ENCODE measurements at regions not wholly inside any gene's neighbourhood (a gene's known extent, or its start where the extent isn't known, plus 50 kb on each side); places are given as distances from the start of the nearest gene placed in this dataset.
"Not testable (repeated sequence)": the region's sequence is repeated elsewhere in the genome, so short reads cannot be mapped to it uniquely, and the experiment has no call there.

GRCh38 chr4:107423677-107424405, 296.2 kb downstream of the PAPSS1 start:
- no peak for TF ChIP-seq CTCF (IDR thresholded peaks at IDR 0.05; ENCODE audit: insufficient read depth, low read length, severe bottlenecking)
- DNase-seq (ENCODE audit: low read depth) (peak; percentile 20), FAIRE-seq (no peak)
- Histone ChIP-seq H3K27me3 (ENCODE audit: control insufficient read depth, insufficient read depth, low read length) (no peaks in the 10 kb centered on the region), H3K36me3 (ENCODE audit: control insufficient read depth, insufficient read depth, low read length) (no peaks in the 10 kb centered on the region), H3K4me3 (ENCODE audit: low read depth, low read length) (no peak overlapping the region)

GRCh38 chr4:107419536-107419935, 300.5 kb downstream of the PAPSS1 start:
- not testable (repeated sequence) for FAIRE-seq; H3K27me3 ChIP-seq (ENCODE audit: control insufficient read depth, insufficient read depth, low read length); H3K4me3 ChIP-seq (ENCODE audit: low read depth, low read length); H3K36me3 ChIP-seq (ENCODE audit: control insufficient read depth, insufficient read depth, low read length)
- DNase-seq (ENCODE audit: low read depth), result peak; percentile 93

- Histone ChIP-seq H3K27me3 (ENCODE audit: control insufficient read depth, insufficient read depth, low read length) (no peaks in the 10 kb centered on the region), H3K4me3 (ENCODE audit: low read depth, low read length) (no peak overlapping the region), H3K36me3 (ENCODE audit: control insufficient read depth, insufficient read depth, low read length) (no peaks in the 10 kb centered on the region)
- DNase-seq (ENCODE audit: low read depth) (no peak), FAIRE-seq (no peak)
- TF ChIP-seq CTCF (IDR thresholded peaks at IDR 0.05; ENCODE audit: insufficient read depth, low read length, severe bottlenecking), result no peak
These were observed 301.0 kb downstream of the PAPSS1 start for GRCh38 chr4:107419052-107419451.

- H3K36me3 ChIP-seq (ENCODE audit: control insufficient read depth, insufficient read depth, low read length); H3K4me3 ChIP-seq (ENCODE audit: low read depth, low read length); DNase-seq (ENCODE audit: low read depth); FAIRE-seq; H3K27me3 ChIP-seq (ENCODE audit: control insufficient read depth, insufficient read depth, low read length): not testable (repeated sequence)
These were observed 304.5 kb downstream of the PAPSS1 start for GRCh38 chr4:107415490-107415889.

GRCh38 chr4:107409872-107410271, 310.2 kb downstream of the PAPSS1 start:
- not testable (repeated sequence) for H3K27me3 ChIP-seq (ENCODE audit: control insufficient read depth, insufficient read depth, low read length); H3K4me3 ChIP-seq (ENCODE audit: low read depth, low read length); FAIRE-seq; H3K36me3 ChIP-seq (ENCODE audit: control insufficient read depth, insufficient read depth, low read length); DNase-seq (ENCODE audit: low read depth)

GRCh38 chr4:107408968-107409367, 311.1 kb downstream of the PAPSS1 start:
- H3K36me3 ChIP-seq (ENCODE audit: control insufficient read depth, insufficient read depth, low read length), result no peaks in the 10 kb centered on the region
- no peak overlapping the region for H3K4me3 ChIP-seq (ENCODE audit: low read depth, low read length)
- FAIRE-seq (no peak), DNase-seq (ENCODE audit: low read depth) (peak; percentile 75)
- no peaks in the 10 kb centered on the region for H3K27me3 ChIP-seq (ENCODE audit: control insufficient read depth, insufficient read depth, low read length)
- no peak for TF ChIP-seq CTCF (IDR thresholded peaks at IDR 0.05; ENCODE audit: insufficient read depth, low read length, severe bottlenecking)

- Histone ChIP-seq H3K36me3 (ENCODE audit: control insufficient read depth, insufficient read depth, low read length) (no peaks in the 10 kb centered on the region), H3K4me3 (ENCODE audit: low read depth, low read length) (no peak overlapping the region), H3K27me3 (ENCODE audit: control insufficient read depth, insufficient read depth, low read length) (no peaks in the 10 kb centered on the region)
- no peak for DNase-seq (ENCODE audit: low read depth)
- FAIRE-seq, result no peak
- TF ChIP-seq CTCF (IDR thresholded peaks at IDR 0.05; ENCODE audit: insufficient read depth, low read length, severe bottlenecking), result no peak
These were observed 315.3 kb downstream of the PAPSS1 start for GRCh38 chr4:107404591-107405300.
